Cerebellar cortex (tissue), 1 donor: ENCODE measurements at regions not wholly inside any gene's neighbourhood (a gene's known extent, or its start where the extent isn't known, plus 50 kb on each side); places are given as distances from the start of the nearest gene placed in this dataset.

ENCODE experiments used
- DNase-seq: peaks from one replicate; pipeline ENCODE4 v3.0.0-alpha.2; 2015; ENCODE audit warnings: low spot score

DNA sequence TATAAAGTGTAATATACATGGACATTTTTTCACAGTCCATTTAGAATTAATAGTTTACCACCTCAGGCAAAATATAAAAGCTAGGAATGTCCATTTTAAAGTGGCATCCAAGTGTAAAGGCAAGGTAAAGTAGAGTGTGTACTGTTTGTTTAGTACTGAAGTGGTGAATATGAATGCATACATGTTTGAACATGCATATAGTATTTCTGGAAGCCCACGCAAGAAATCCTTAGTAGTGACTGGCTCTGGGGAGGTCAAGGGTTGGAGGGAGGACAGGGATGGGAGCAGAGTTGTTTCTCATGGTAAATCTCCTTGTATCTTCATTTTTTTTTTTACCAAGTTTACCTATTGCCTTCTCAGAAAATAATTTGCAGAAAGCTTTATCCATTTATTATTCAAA is 129.2 kb downstream of the UNC5CL start:
- no peak for DNase-seq

DNA sequence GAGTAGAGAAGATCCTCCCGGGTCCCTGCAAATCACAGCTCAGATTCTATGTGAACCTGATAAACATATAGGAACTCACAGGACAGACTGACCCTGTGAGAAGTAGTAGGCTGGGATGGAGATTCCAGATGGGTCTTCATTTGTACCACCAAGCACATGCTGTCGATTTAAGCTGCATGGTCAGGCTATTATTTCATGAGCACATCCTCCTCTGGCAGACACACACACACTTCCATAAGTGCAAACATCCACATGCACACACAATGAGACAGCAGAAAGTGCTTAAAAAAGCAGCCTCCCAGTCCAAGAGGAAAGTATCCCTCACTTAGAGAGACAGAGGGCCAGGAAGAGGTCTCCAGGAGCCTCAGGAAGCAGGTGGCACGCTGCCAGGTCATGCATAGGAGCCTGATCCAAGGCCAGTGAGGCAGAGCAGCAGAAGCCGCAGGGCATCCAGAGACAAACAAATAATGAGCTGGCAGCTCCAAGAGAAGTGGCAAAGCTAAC is 131.8 kb downstream of the UNC5CL start:
- peak; percentile 33 for DNase-seq

DNA sequence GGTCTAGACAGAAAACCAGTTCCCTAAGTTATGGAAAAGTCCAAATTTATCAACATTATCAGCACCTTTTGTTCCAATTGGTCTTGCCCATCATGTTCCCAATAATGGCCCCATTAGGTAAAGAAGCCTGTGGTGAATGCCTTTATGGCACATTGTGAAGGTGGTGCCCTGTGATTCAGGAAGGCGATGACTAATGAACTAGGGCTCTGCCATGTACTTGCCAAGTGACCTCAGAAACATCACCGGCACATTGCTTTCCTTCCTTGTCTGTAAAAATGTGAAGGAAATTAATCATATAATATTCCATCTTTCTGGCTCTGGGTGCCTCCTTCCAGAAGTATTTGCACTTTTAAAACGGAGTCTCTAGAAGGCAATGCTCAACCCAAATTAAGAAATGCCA is 132.3 kb downstream of the UNC5CL start:
- DNase-seq = no peak

DNA sequence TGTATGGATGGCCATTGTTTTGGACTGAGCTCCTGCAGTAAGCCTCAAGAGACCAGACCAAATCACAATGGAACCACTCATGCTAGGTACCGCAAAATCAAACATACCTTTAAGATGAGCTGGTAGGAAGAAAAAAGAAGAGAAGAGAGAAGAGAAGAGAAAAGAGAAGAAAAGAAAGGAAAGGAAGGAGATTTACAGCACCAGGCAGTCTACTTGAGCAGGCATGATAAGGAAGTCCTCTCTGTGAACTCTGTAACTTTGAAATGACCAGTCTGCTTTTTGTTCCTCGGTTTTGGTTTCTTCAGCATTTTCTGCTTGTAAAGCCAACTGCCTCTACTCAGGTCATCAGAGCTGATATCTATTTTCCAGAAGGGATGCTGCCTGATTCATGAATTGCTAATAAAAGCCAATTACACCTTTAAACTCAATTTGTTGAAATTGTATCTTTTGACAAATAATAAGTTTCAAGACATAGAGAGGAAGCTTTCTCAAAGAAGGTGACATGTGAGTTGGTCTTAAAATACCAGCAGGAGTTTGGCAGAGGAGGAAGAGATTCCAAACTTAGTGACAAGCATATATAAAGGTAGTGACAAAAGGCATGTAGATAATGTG is 134.3 kb downstream of the UNC5CL start:
- DNase-seq = no peak

DNA sequence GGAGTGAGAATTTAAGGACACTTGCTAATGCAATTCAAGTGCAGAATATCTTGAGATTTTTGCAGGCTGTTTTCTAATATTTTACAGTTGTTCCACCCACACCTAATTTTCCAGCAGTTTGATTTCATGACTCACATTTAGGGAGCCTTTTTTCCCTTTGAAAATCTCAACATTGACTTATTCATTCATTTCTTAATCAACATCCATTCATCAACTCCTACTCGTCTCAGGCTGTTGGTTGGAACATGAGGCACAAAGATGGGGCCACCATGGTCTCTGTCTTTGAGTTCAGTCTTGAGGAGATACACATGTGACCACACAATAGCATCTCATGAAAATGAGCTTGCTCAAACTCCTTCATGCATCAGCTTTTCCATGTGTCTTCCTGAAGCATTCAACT is 135.6 kb downstream of the UNC5CL start:
- no peak for DNase-seq

DNA sequence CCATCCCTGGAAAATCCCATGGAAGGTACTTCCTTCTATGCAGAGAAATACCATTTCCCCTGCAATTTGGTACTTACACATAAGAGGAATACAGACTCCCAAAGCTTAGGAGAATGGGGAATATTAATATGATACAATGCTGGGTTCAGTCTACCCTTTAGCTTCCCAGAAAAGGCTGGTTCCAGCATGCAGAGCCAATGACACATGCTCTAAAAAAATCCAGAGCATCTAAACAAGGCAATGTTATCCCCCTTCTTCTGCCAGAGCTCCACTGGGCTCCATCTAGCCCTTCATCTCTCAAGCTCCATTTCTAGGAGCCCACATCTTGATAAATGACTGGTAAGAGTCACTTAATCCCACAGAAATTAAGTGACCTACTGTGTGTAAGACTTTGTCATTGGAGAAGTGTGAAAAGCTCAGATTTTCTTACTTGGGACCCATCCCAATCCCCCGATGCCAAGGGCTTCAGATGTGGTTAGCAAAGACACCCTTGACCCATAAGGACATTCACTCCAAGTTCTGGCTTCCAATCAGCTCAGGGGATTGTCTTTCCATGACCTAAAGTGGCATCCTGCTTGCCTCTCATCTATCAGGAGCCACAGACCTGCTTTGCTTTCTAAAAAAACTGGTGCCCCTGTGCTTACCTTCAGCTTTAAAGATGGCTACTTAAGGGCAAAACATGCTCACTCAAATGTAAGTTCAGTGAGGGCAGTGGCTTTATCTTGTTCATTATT is 137.5 kb downstream of the UNC5CL start:
- DNase-seq = no peak

DNA sequence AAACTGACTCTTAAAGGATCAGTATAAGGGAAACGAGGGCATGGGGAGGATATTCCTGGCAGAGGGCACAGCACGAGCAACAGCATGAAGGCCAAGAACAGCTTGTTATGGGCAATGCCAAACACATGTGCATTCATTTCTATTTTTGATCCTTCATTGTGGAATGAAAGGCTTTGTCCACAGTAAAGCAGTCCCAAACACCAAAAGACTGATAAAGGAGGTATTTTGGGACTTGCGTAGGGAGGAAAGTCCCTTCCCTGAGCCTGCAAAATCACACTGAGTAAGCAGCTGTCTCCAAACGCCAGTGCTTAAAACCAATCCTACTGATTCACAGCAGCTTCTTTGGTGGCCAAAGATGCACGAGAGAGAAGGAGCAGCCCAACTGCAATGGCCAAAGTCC is 138.2 kb downstream of the UNC5CL start:
- DNase-seq = peak; percentile 64

DNA sequence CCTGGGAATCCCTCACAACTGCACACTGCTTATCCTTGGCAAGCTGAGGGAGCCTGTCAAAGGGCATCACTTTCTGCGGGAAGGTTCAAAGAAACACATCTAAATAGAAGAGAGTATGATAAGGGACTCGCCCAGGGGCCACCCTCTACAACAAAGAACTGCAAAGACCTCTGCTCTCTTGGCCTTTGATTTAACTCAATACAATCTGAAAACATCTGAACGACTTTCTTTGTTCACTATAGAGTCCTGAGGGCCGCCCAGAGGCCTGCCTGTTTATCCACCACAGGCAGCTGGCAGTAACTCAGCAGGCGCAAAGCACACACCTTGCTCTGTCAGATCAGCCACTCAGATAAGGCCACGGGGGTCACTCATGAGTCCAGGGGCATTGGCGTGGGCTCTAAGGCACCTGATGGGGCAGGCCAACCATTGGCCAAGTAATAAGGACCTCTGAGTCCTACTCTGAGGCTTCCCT is 139.3 kb downstream of the UNC5CL start:
- no peak for DNase-seq

DNA sequence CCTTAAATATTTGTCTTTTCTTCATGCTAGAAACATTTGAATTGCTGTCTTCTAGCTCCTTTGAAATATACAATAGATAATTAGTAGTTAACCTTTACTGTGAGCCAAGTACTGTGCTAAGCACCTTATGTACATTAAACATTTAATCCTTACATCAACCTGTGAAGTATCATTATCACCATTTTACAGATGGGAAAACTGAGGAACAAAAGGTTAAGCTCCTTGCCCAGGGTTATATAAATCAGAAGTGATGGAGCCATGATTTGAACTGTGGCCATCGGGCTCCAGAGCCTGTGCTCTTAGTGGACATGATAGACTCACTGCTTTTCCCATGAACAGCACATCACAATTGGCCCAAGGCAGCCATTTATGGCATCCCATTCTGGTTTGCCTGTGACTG is 140.9 kb downstream of the UNC5CL start:
- DNase-seq = no peak

DNA sequence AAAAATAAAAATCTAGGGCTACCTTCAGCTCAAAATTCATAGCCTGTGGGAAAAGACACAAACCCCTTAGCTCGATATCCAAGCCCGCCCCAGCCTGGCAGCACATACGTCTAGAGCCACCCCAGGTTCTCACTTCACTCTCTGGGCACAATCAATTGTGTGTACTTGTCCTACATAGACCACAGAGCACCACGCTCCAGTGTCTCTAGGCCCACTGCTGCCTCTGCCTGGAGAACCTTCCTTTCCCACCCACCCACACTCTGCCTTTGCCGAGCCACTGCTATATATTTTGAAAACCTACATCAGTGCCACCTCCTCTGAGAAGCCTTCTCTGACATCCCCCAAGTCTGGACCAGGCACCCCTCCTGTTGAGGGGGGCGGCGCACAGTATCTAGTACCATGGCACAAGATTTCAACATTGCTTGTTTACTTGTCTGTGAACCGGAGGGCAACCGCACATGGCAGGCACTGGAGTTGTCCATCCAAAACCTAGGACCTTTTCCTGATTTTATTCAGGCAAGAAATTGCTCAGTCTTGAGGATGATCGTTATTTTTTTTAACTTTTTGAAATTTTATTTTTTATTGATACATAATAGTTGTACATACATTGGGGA is 141.5 kb downstream of the UNC5CL start:
- no peak for DNase-seq

DNA sequence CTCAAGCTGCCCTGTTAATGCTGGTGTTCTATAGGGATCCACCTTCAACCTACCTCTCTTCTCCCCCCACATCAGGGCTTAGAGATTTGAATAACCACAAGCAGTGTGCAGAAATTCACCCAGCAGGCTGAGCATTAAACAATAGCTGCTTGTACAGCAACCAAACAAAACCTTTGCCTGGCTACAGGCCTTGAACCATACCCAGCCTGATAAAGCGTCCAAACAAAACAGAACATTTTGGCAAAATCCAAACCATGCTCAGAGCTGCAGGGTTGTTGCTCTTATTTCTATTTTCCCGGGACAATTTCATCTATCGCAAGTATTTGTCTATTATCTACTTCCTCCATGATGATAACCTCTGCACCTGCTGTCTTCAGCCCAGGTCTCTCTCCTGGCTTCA is 142.3 kb downstream of the UNC5CL start:
- DNase-seq = peak; percentile 3

DNA sequence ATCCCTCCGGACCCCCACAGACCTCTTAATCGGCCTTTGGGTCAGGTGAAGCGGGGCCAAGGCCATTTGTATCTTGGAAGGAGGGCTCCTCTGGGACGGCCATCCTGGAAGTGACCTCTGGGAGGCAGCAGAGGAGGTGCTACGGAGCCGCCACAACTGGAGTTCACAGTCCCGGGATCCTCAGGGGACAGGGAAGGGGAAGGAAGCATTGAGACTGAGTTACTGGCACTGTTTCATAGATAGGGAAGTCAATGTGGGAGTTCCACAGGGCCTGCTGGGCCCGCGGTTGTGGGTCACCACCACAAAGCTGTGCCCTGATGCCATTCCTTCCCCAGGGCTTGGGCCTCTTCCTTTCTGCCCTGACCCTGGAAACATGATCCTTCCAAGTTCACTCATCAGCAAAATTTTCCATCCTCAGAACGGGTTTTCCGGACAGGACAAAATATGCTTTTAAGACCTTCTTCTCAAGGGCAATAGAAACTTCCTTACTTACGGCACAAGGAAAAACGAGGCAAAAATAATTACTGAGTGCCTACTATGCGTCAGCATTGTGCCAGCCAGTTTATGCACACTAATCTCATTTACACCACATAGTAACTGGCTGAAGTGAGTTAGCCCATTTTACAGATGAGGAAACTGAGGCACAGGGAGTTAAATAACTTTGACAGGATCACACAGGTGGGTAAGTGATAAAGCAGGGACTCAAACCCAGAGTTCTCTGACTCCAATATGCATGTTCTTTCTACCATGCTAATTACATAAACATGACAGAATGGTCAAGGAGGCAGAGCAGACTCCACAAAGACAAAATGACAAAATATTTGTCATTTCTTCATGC is 143.8 kb downstream of the UNC5CL start:
- peak; percentile 25 for DNase-seq

DNA sequence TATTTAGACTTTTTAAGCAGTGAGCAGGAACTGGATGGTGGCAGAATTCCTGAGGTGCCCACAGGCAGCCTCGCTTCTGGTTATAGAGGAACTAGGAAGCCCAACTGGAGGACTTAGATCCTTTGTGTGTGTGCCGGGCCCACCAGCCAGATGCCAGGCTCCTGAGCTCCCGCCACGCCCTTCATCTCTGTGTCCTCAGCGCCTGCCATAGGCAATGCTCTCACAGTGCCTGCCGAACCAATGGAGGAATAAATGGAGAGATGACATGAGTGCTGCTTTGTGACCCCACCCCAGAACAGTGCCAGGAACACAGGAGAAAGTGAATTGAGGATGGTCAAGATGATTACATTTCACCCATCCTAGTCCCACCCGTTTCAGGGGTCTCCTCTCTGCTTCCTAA is 146.0 kb downstream of the UNC5CL start:
- no peak for DNase-seq

DNA sequence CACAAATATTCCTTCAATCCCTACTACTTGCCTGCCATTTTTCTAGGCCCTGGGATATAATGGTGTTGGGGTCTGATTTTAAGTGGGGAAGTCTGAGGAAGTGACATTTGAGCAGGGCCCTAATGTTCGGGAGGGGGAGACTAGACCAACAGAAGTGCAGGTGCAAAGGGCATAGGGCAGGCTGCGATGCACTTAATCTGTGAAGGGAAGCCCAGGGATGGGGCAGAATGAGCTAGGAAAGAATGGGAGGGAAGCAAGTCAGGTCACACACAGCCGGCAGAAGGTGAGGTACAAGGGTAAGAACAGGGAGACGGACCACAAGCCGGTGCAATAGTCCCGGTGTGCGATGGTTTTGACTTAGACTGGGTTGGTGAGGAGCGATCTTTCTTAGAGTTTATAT is 146.8 kb downstream of the UNC5CL start:
- no peak for DNase-seq

DNA sequence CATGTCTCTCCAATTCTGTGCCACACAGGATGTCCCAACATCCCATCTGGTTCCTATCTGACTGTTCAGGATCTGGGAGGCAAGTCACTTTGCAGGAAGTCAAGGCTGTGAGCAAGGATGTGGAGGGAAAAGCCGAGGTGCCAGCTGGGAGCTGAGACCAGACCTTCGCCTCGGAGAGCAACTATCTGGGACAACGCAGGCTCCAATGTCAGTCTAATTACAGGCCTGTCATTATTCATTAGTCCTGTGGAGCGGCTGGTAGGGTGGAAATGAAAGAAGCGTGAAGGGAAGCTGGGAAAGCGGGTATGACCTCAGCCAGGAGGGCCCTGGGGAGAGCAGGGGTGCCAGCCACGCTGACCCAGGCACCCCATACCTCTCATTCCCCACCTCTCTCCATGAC is 147.3 kb downstream of the UNC5CL start:
- DNase-seq = no peak

DNA sequence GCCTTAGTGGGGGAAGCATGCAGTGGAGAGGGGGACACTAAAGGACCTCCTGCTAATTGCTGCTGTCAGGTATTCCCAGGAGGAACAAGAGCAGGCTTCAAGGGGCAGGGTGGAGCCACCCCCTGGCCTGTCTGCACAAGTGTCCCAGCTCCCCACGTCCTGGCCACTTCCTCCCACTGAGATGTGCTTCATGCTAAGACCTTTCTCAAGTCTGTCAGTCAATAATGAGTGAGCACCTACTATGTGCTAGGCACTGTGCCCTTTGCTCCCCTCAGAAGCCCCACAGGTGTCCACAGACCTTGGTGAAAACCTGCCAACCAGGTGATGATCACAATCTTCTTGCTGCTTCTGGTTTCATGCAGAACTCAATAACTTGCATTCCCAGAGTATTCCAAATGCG is 147.9 kb downstream of the UNC5CL start:
- DNase-seq = no peak

DNA sequence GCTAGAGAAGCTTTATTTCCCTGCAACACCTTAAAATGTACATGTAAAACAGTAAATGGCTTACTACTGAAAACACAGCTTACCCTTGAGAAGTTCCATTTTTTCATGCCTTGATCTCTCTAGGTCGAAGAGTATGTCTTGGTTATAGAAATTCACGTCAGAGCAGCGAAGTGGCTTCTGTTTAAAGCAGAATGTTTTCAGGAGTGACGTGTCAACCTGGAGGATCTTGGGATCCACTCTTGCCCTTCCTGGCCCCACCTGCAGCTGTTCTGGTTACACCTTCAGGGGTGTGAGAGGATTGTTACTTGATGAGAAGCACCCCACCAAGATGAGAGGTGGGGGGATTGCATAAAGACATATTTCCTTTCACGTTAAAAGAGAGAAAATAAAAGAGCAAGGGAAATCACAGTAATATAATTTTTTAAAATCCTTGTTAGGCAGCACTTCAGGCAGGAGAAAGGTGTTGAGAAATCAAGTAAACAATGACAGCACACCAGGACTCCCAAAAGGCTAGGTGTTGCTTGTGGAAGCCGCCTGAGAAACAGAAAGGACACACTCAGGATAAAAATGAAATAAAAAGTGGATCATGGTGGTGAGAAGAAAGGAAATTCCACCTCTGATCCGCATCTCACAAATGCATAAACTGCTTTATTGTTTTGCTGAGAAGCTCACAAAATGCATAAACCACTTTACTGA is 149.7 kb downstream of the UNC5CL start:
- DNase-seq = no peak

DNA sequence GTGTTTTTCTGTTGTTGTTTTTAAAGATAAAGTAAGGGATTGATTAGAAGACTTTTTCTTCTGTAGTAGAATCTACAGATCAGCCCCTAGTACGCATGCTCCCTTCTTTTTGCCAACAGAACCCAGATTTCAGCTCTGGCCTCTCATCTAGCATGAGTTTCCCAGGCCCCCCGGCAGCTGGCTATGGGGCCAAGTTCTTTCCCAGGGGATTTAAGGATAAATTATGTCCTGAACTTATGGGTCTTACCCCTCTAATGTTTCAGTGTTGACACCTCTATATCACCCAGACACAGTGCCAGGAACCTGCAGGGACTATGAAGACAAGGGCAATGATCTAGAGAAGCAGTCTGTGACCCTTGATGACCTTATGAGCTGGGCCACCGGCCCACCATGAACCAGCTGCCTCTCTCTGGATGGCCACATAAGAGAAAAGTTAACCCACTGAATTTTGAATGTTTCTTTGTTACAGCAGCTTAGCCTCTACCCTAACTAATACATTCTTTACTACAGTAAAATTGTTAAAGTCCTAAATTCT is 150.5 kb downstream of the UNC5CL start:
- DNase-seq = no peak

DNA sequence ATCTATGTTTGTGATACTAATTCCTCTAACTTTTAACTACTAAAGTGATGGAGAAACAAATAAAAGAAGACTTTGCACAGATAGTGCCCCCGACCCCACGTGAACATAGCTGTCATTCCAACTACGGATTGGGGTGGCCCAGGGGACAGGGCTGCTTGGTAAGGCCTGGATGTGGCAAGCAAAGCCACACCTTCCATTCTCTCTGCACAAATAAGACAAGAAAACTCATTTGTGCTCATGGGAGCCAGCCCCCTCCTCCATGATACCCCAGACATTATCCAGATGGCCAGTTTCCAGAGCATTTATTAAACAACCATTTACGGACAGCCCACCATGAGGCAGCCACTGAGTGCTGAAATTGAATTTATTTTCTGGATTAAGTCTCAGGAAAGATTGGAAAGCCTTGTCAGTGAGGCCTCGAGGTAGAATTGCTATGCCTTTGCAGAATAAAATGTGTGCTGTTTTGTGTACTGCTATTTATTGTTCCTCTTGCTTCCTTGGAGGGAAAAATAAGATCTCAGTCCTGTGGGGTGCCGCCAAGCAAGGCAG is 151.2 kb downstream of the UNC5CL start:
- no peak for DNase-seq

DNA sequence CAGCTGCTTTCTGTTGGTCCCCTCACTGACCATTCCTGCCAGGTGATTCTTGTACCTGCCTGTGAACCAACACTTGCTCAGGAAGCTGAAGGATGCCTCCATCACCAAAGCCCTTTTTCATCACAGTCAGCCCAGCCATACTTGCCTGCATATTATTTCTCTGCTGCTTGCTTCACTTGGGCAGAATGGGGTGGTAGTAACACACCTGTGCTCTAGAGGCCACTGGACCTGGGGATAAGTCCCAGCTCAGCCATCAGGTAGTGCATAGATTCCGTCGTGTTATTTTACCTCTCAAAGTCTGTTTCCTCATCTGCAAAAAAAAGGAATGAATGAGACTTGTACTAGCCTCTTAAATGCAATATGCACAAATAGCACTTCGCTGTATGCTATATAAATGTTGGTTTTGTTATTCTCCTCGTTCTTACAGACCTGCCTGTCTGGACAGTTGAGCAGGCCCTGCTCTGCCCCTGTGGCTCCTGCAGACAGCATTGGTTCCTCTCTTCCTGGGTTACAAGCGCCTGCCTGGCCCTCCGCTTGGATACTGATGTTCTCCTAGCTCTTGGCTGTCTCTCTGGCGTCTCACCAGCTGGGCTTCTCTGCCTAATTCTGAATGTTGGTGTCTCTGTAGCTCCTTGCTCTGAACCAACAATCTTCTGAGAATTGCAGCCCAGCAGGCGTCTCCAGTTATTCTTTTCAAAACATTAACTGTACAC is 151.8 kb downstream of the UNC5CL start:
- no peak for DNase-seq
